ENCODE measurements at regions not wholly inside any gene's neighbourhood (a gene's known extent, or its start where the extent isn't known, plus 50 kb on each side); places are given as distances from the start of the nearest gene placed in this dataset.
"Not testable (repeated sequence)": the region's sequence is repeated elsewhere in the genome, so short reads cannot be mapped to it uniquely, and the experiment has no call there.

GRCh38 chr15:22519213-22519612 is 60.5 kb downstream of the GOLGA6L22 start:
- H3K4me3 ChIP-seq (ENCODE audit: insufficient read depth, low read depth, low read length); H3K36me3 ChIP-seq (ENCODE audit: control insufficient read depth, insufficient read depth, low read length); H3K9me3 ChIP-seq (ENCODE audit: control insufficient read depth, low read length); H3K4me1 ChIP-seq (ENCODE audit: control insufficient read depth, insufficient read depth, low read length); H3K27ac ChIP-seq (ENCODE audit: insufficient read depth, low read depth, low read length, poor library complexity, severe bottlenecking); H3K27me3 ChIP-seq (ENCODE audit: control insufficient read depth, insufficient read depth, low read length, poor library complexity, severe bottlenecking): not testable (repeated sequence)
- no CpG with 5 or more reads among the region's 4 CpGs for WGBS, 2 experiments

GRCh38 chr15:22526537-22526936 is 67.8 kb downstream of the GOLGA6L22 start:
- not testable (repeated sequence) for H3K36me3 ChIP-seq (ENCODE audit: control insufficient read depth, insufficient read depth, low read length); H3K4me3 ChIP-seq (ENCODE audit: insufficient read depth, low read depth, low read length); H3K4me1 ChIP-seq (ENCODE audit: control insufficient read depth, insufficient read depth, low read length); H3K27me3 ChIP-seq (ENCODE audit: control insufficient read depth, insufficient read depth, low read length, poor library complexity, severe bottlenecking); H3K9me3 ChIP-seq (ENCODE audit: control insufficient read depth, low read length); H3K27ac ChIP-seq (ENCODE audit: insufficient read depth, low read depth, low read length, poor library complexity, severe bottlenecking)
- no CpG with 5 or more reads among the region's 2 CpGs for WGBS, 2 experiments

- not testable (repeated sequence) for H3K4me1 ChIP-seq (ENCODE audit: control insufficient read depth, insufficient read depth, low read length); H3K36me3 ChIP-seq (ENCODE audit: control insufficient read depth, insufficient read depth, low read length); H3K9me3 ChIP-seq (ENCODE audit: control insufficient read depth, low read length); H3K27me3 ChIP-seq (ENCODE audit: control insufficient read depth, insufficient read depth, low read length, poor library complexity, severe bottlenecking); H3K27ac ChIP-seq (ENCODE audit: insufficient read depth, low read depth, low read length, poor library complexity, severe bottlenecking); H3K4me3 ChIP-seq (ENCODE audit: insufficient read depth, low read depth, low read length)
- no CpG with 5 or more reads among the region's 4 CpGs for WGBS, 2 experiments
These were observed 68.3 kb downstream of the GOLGA6L22 start for GRCh38 chr15:22527016-22527415.

GRCh38 chr15:22529200-22529599 is 70.5 kb downstream of the GOLGA6L22 start:
- not testable (repeated sequence) for H3K27ac ChIP-seq (ENCODE audit: insufficient read depth, low read depth, low read length, poor library complexity, severe bottlenecking); H3K27me3 ChIP-seq (ENCODE audit: control insufficient read depth, insufficient read depth, low read length, poor library complexity, severe bottlenecking); H3K36me3 ChIP-seq (ENCODE audit: control insufficient read depth, insufficient read depth, low read length); H3K4me1 ChIP-seq (ENCODE audit: control insufficient read depth, insufficient read depth, low read length); H3K4me3 ChIP-seq (ENCODE audit: insufficient read depth, low read depth, low read length); H3K9me3 ChIP-seq (ENCODE audit: control insufficient read depth, low read length)
- no CpG with 5 or more reads among the region's 6 CpGs for WGBS, 2 experiments

GRCh38 chr15:22559701-22560100 is 101.0 kb downstream of the GOLGA6L22 start:
- WGBS, 2 experiments = 86 to 100% methylated on average over 5 to 9 of the region's 13 CpGs
- H3K9me3 ChIP-seq (ENCODE audit: control insufficient read depth, low read length); H3K27ac ChIP-seq (ENCODE audit: insufficient read depth, low read depth, low read length, poor library complexity, severe bottlenecking); H3K27me3 ChIP-seq (ENCODE audit: control insufficient read depth, insufficient read depth, low read length, poor library complexity, severe bottlenecking); H3K4me1 ChIP-seq (ENCODE audit: control insufficient read depth, insufficient read depth, low read length); H3K4me3 ChIP-seq (ENCODE audit: insufficient read depth, low read depth, low read length); H3K36me3 ChIP-seq (ENCODE audit: control insufficient read depth, insufficient read depth, low read length): not testable (repeated sequence)

GRCh38 chr15:22561716-22562115 is 103.0 kb downstream of the GOLGA6L22 start:
- not testable (repeated sequence) for H3K9me3 ChIP-seq (ENCODE audit: control insufficient read depth, low read length); H3K27me3 ChIP-seq (ENCODE audit: control insufficient read depth, insufficient read depth, low read length, poor library complexity, severe bottlenecking); H3K4me1 ChIP-seq (ENCODE audit: control insufficient read depth, insufficient read depth, low read length); H3K4me3 ChIP-seq (ENCODE audit: insufficient read depth, low read depth, low read length); H3K27ac ChIP-seq (ENCODE audit: insufficient read depth, low read depth, low read length, poor library complexity, severe bottlenecking); H3K36me3 ChIP-seq (ENCODE audit: control insufficient read depth, insufficient read depth, low read length)
- WGBS, 2 experiments = 100% methylated on average over 1 of the region's 10 CpGs; no CpG with 5 or more reads in 1 of the 2 experiments

GRCh38 chr15:22566510-22566909 is 107.8 kb downstream of the GOLGA6L22 start:
- not testable (repeated sequence) for H3K27ac ChIP-seq (ENCODE audit: insufficient read depth, low read depth, low read length, poor library complexity, severe bottlenecking); H3K4me1 ChIP-seq (ENCODE audit: control insufficient read depth, insufficient read depth, low read length); H3K4me3 ChIP-seq (ENCODE audit: insufficient read depth, low read depth, low read length); H3K27me3 ChIP-seq (ENCODE audit: control insufficient read depth, insufficient read depth, low read length, poor library complexity, severe bottlenecking); H3K9me3 ChIP-seq (ENCODE audit: control insufficient read depth, low read length); H3K36me3 ChIP-seq (ENCODE audit: control insufficient read depth, insufficient read depth, low read length)
- WGBS, 2 experiments = no CpG with 5 or more reads among the region's 7 CpGs

GRCh38 chr15:22569486-22569885 is 110.8 kb downstream of the GOLGA6L22 start:
- not testable (repeated sequence) for H3K36me3 ChIP-seq (ENCODE audit: control insufficient read depth, insufficient read depth, low read length); H3K27ac ChIP-seq (ENCODE audit: insufficient read depth, low read depth, low read length, poor library complexity, severe bottlenecking); H3K27me3 ChIP-seq (ENCODE audit: control insufficient read depth, insufficient read depth, low read length, poor library complexity, severe bottlenecking); H3K4me1 ChIP-seq (ENCODE audit: control insufficient read depth, insufficient read depth, low read length); H3K9me3 ChIP-seq (ENCODE audit: control insufficient read depth, low read length); H3K4me3 ChIP-seq (ENCODE audit: insufficient read depth, low read depth, low read length)
- no CpG with 5 or more reads among the region's 11 CpGs for WGBS, 2 experiments

- H3K36me3 ChIP-seq (ENCODE audit: control insufficient read depth, insufficient read depth, low read length); H3K27ac ChIP-seq (ENCODE audit: insufficient read depth, low read depth, low read length, poor library complexity, severe bottlenecking): not testable (repeated sequence)
- 79 to 94% methylated on average over 2 of the region's 6 CpGs for WGBS, 2 experiments
These were observed 113.5 kb downstream of the GOLGA6L22 start for GRCh38 chr15:22572152-22572735.

GRCh38 chr15:22572792-22573191 is 114.1 kb downstream of the GOLGA6L22 start:
- H3K4me3 ChIP-seq (ENCODE audit: insufficient read depth, low read depth, low read length); H3K27me3 ChIP-seq (ENCODE audit: control insufficient read depth, insufficient read depth, low read length, poor library complexity, severe bottlenecking); H3K9me3 ChIP-seq (ENCODE audit: control insufficient read depth, low read length); H3K36me3 ChIP-seq (ENCODE audit: control insufficient read depth, insufficient read depth, low read length); H3K27ac ChIP-seq (ENCODE audit: insufficient read depth, low read depth, low read length, poor library complexity, severe bottlenecking); H3K4me1 ChIP-seq (ENCODE audit: control insufficient read depth, insufficient read depth, low read length): not testable (repeated sequence)
- 95 to 97% methylated on average over 12 to 13 of the region's 17 CpGs for WGBS, 2 experiments

More at GRCh38 chr15:22572152-22572735, 113.5 kb downstream of the GOLGA6L22 start:
- H3K4me3 ChIP-seq (ENCODE audit: insufficient read depth, low read depth, low read length); H3K9me3 ChIP-seq (ENCODE audit: control insufficient read depth, low read length); H3K4me1 ChIP-seq (ENCODE audit: control insufficient read depth, insufficient read depth, low read length); H3K27me3 ChIP-seq (ENCODE audit: control insufficient read depth, insufficient read depth, low read length, poor library complexity, severe bottlenecking): not testable (repeated sequence)

- H3K4me1 ChIP-seq (ENCODE audit: control insufficient read depth, insufficient read depth, low read length); H3K36me3 ChIP-seq (ENCODE audit: control insufficient read depth, insufficient read depth, low read length); H3K4me3 ChIP-seq (ENCODE audit: insufficient read depth, low read depth, low read length); H3K9me3 ChIP-seq (ENCODE audit: control insufficient read depth, low read length); H3K27me3 ChIP-seq (ENCODE audit: control insufficient read depth, insufficient read depth, low read length, poor library complexity, severe bottlenecking); H3K27ac ChIP-seq (ENCODE audit: insufficient read depth, low read depth, low read length, poor library complexity, severe bottlenecking): not testable (repeated sequence)
- WGBS, 2 experiments = no CpG with 5 or more reads among the region's 4 CpGs
These were observed 119.1 kb downstream of the GOLGA6L22 start for GRCh38 chr15:22577828-22578227.
